SK-MEL-5 (cell line): ENCODE measurements at regions not wholly inside any gene's neighbourhood (a gene's known extent, or its start where the extent isn't known, plus 50 kb on each side); places are given as distances from the start of the nearest gene placed in this dataset.

Experiments used
- DNase-seq: peaks from one replicate; pipeline ENCODE4 v3.0.0-alpha.2; 2016; ENCODE audit warnings: low read depth, low spot score
- in situ Hi-C: cut with HindIII; loops from 2 replicates; pipeline ENCODE4 v1.10.0; 2016; ENCODE audit warnings: low sequenced_read_pairs, high pct_unique_total_duplicates, low pct_unique_long_range_greater_than_20kb

GRCh38 chr20:4502756-4503155, 183.5 kb upstream of the PRNP start:
- in situ Hi-C loops = no loop called here
- DNase-seq = no peak

- in situ Hi-C loops = no loop called here
- no peak for DNase-seq
Observed at GRCh38 chr20:4493386-4493785, 192.9 kb upstream of the PRNP start.

GRCh38 chr20:4491643-4492042, 194.6 kb upstream of the PRNP start:
- no peak for DNase-seq
- in situ Hi-C loops = no loop called here

DNA sequence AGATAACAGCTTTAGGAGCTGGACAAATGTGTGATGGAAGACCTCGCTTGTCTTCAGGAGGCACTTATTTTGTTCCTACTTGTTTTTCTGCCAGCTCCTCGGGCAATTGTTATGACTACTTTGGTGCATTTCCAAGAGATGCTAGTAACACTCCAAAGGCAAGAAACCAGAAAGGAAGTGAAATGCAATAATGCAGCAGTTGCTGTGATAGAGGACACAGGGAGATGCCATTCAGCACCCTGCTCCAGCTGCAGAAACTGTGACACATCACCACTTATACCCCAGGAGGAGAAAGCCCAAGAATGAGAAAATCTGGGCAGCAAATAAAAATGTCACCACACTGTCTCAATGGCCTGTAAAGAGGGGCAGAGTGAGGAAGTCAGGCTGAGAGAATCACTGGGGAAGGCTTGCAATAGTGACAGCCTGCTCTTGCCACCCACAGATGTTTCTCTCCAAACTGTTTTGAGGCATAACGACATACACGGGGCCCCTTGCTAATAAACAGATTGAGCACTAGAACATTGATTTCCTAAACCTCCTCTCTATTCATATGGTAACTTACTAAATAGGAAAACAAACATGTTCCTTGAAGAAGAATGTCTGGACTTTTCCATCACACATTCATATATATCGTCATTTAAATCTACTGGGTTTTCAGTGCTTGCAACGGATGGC, 195.5 kb upstream of the PRNP start:
- in situ Hi-C loops = no loop called here
- DNase-seq = no peak

GRCh38 chr20:4490045-4490444, 196.2 kb upstream of the PRNP start:
- in situ Hi-C loops = no loop called here
- no peak for DNase-seq

DNA sequence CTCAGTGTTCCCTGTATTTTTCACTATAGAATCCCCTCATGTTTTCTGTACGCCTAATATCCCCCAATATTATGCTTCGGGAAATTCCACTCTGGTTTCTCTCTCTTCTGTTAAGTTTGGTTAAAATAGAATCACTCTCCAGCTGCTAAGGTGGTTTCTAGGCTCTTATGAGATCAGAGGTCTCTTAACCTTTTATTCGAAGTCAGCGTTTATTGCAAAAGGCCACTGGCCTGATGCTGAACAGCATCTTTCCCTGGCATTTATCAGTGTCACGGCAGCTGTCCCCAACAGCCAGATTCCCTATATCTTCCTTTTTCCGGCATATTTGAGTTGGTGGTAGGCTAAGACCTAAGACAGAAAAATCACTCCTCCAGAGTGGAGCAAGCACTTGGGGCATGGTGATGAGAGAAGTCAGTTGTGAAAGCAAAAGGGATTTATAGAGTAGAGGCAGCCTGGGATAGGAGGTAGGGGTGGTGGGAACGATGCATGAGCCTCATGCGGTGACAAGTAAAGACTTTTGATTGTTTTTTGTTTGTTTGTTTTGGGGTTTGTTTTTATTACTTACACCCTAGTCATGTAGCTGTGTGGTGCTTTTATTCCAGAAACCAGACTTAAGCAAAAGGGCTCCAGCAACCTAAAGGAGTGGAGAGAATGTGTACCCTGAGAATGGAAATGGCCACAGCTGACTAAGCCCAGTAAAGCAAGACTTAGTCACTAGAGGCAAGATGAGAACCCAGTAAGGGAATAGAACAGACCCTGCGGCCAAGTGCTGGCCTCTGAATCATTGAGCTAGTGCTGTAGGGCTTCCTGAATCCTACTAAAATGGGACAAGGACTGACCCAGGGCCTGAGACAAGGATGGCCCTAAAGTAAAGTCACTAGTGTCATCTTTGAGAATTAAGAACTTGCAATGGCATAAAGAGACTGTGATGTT, 197.6 kb upstream of the PRNP start:
- in situ Hi-C loops = no loop called here
- no peak for DNase-seq

- no peak for DNase-seq
- in situ Hi-C loops = no loop called here
Observed at GRCh38 chr20:4484379-4484997, 201.8 kb upstream of the PRNP start.

DNA sequence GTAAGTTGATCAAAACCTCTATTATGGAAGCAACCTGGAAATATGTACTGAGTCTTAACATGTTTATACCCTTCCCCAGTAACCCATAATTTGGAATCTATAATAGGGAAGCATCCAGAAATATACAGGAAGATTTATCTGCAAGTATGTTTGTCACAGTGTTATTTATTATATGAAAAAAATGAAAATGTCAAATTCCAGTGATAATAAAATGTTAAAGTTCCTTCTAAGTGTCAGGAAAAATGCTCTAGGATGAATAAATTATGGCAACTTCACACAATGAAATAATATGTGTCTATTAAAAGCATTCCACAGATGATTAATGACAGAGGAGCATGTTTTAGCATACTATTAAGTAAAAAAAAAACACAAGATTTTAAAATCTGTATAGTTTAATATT, 202.3 kb upstream of the PRNP start:
- in situ Hi-C loops = no loop called here

GRCh38 chr20:4483486-4483885, 202.8 kb upstream of the PRNP start:
- no peak for DNase-seq
- in situ Hi-C loops = no loop called here

More for the DNA sequence above, 202.3 kb upstream of the PRNP start:
- DNase-seq = no peak

DNA sequence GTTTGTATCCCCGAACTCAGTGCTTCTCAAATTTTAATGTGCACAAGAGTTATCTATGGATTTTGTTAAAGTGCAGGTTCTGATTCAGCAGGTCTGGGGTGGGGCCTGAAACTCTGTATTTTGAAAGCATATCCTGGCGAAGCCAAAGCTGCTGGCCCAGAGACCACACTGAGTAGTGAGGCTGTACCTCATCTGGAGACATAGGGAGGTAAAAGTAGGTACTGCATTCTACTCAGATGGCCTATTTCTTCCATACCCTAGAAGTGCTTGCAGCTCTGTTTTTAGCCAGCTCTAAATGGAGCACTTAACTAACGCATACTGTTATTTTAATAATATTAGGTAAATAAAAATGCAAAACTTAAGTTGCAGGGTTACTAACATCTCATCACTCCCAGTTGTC, 206.2 kb upstream of the PRNP start:
- in situ Hi-C loops = no loop called here
- DNase-seq = no peak

- DNase-seq = no peak
- in situ Hi-C loops = no loop called here
Observed at GRCh38 chr20:4476903-4477500, 209.3 kb upstream of the PRNP start.

DNA sequence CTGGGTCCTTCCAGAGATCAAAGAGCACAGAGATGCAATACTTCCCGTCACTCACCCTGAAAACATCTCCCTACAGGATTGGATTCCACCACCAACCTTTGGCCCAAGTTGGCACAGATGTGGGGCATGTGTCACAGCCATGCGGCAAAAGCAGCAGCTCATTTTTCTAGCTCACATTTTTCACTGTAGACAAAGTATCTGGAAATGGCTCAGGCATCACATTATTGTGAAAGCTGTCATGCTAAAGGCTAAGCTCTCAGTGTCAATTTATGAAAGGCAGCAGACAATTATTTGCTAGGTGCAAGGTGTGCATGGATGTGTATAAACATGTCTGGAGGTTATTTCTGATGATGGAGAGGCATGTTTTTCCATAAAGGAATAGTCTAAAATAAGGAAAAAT, 213.3 kb upstream of the PRNP start:
- DNase-seq = no peak
- in situ Hi-C loops = no loop called here

DNA sequence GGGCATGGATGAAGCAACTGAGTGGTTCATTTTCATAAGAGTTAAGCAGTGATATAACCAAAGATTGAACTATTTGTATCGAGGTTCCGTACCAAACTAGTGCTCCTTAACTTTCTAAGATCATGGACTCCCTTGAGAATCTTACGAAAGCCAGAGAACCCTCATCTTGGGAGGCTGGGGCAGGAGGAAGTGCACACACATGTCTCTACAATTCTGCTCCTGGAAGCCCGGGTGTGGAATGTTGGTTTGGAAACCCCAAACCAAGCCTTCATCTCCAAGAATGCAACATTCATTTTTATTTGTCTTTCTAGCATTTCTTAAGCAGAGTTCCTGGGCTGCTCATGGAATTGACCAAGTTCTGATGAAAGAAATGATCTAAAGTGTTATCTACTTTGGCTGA, 215.0 kb upstream of the PRNP start:
- no peak for DNase-seq

GRCh38 chr20:4470375-4470774, 215.9 kb upstream of the PRNP start:
- in situ Hi-C loops = no loop called here
- DNase-seq = no peak

More for the DNA sequence above, 215.0 kb upstream of the PRNP start:
- in situ Hi-C loops = no loop called here

- no peak for DNase-seq
- in situ Hi-C loops = no loop called here
Observed at GRCh38 chr20:4469910-4470309, 216.3 kb upstream of the PRNP start.

- no peak for DNase-seq
- in situ Hi-C loops = no loop called here
Observed at GRCh38 chr20:4468114-4468513, 218.1 kb upstream of the PRNP start.

DNA sequence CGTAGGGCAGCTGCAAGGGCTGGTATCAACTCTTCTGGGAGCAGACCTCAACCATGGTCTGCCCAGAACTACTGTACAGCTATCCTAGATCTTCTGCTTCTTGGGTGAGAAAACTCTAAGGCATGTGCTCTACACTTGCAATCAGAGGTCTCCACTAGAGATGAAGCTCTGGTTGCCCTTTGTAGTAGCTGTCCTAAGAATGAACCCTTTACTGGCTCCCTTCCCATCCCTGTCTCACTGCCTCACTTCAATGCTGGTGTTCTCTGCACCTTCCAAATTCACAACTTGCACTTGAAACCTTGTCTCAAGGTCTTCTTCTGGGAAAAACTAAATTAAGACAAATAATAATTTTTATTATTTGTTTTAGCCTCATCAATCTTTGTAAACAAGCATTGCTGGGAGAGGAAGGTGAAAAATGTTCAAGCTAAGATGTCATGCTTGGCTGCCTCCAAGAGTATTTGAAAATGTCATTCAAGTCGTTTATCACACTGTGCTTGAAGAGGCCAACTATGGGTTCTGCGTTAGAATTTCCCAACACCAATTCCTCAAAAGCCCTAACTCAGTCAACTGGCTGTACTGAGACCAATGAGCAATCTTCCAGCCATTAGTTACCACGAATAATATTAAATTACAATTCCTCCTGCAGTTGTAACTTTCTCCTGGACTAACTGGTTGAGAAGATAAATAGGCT, 216.9 kb upstream of the ADRA1D start:
- in situ Hi-C loops = no loop called here
- DNase-seq = no peak

GRCh38 chr20:4465212-4465611, 216.1 kb upstream of the ADRA1D start:
- DNase-seq = no peak
- in situ Hi-C loops = no loop called here
